Right lobe of liver (tissue), 6 donors: ENCODE measurements at regions not wholly inside any gene's neighbourhood (a gene's known extent, or its start where the extent isn't known, plus 50 kb on each side); places are given as distances from the start of the nearest gene placed in this dataset.

ENCODE experiments used
- ATAC-seq, 4 donors: fragments of 200-7000 bp; cut with Tn5 transposase; one replicate each; pipeline ENCODE4 v1.9.1; 2020; ENCODE audit warnings: mild to moderate bottlenecking in 4 of 4, moderate library complexity in 4 of 4
- DNase-seq, 3 donors: peaks; one replicate each; pipeline ENCODE4 v3.0.0-alpha.2; 2020
- H3K27ac ChIP-seq, 3 donors: fragments of 200-600 bp; one replicate each; pipeline ENCODE4 v1.8.0; 2022
- H3K27me3 ChIP-seq, 2 donors: fragments of 200-600 bp; one replicate each; pipeline ENCODE4 v1.8.0; 2022
- H3K36me3 ChIP-seq, 4 donors: fragments of 200-600 bp; sonication (generic) in 1 of 4; one replicate each; pipeline versions ENCODE4 v1.5.1 to v1.8.0; 2017 to 2022; ENCODE audit warnings: control low read depth in 1 of 4
- H3K4me1 ChIP-seq, 4 donors: fragments of 200-600 bp; sonication (generic) in 1 of 4; one replicate each; pipeline versions ENCODE4 v1.5.1 to v1.8.0; 2017 to 2022; ENCODE audit warnings: control low read depth in 1 of 4
- H3K4me3 ChIP-seq, 3 donors: fragments of 200-600 bp; one replicate each; pipeline ENCODE4 v1.8.0; 2022
- H3K9me3 ChIP-seq, 4 donors: fragments of 200-600 bp; sonication (generic) in 1 of 4; one replicate each; pipeline versions ENCODE4 v1.5.1 to v1.8.0; 2017 to 2022; ENCODE audit warnings: control low read depth in 1 of 4
- CTCF ChIP-seq, 4 donors: fragments of 200-600 bp in 3 of 4; fragments of 450-650 bp in 1 of 4; IDR thresholded peaks; one replicate each; pipeline versions ENCODE4 v1.5.1 to v1.8.0; 2016 to 2022; ENCODE audit warnings: antibody characterized with exemption in 4 of 4, mild to moderate bottlenecking in 2 of 4
- POLR2A ChIP-seq: fragments of 450-650 bp; IDR thresholded peaks from one replicate; pipeline ENCODE4 v1.6.1; 2017; ENCODE audit warnings: antibody characterized with exemption, mild to moderate bottlenecking
- WGBS: methylation state at CpG from one replicate; pipeline ENCODE4 v1.1.6; 2018; ENCODE audit warnings: low coverage, low lambda C conversion rate; ENCODE audit not compliant: insufficient coverage; ENCODE audit errors: missing lambda C conversion rate; 5-methylcytosine and 5-hydroxymethylcytosine counted together
- intact Hi-C, 2 donors: fragments of 100-400 bp; cut with DNase I; formaldehyde crosslinking; loops; one replicate each; pipeline versions ENCODE4 v1.11.2 to v1.14.1; 2022
- donor health status: DM: no; HTN: yes; CAD: no.
- donor health status: DM: no; HTN: no; CAD: no.
- donor health status: DM: no; HTN: no; CAD: no.
- donor health status: DM: no; HTN: yes; CAD: no.
- donor health status: DM: no; HTN: yes; CAD: no.

- no peak overlapping the region for H3K27ac ChIP-seq
- no peak for TF ChIP-seq CTCF (IDR thresholded peaks at IDR 0.05)
- TF ChIP-seq POLR2A, result no peak
- no peaks in the 10 kb centered on the region for H3K27me3 ChIP-seq
- no peaks in the 10 kb centered on the region for H3K36me3 ChIP-seq
- H3K4me3 ChIP-seq, result no peak overlapping the region
- H3K9me3 ChIP-seq, result no peaks in the 10 kb centered on the region
- intact Hi-C loops, result no loop called here
- no peaks in the 10 kb centered on the region for H3K4me1 ChIP-seq
- no peak for ATAC-seq
- DNase-seq, result no peak
- no CpG with 5 or more reads among the region's 5 CpGs for WGBS
These were observed 1231.9 kb downstream of the NLGN4Y start for GRCh38 chrY:15756266-15756665.

- intact Hi-C loops, result no loop called here
- no peaks in the 10 kb centered on the region for H3K4me1 ChIP-seq
- H3K36me3 ChIP-seq, result no peaks in the 10 kb centered on the region
- TF ChIP-seq CTCF (IDR thresholded peaks at IDR 0.05) (no peak), POLR2A (no peak)
- ATAC-seq (no peak), DNase-seq (no peak)
- WGBS, result no CpG with 5 or more reads among the region's 3 CpGs
- no peak overlapping the region for H3K4me3 ChIP-seq
- no peaks in the 10 kb centered on the region for H3K27me3 ChIP-seq
- H3K27ac ChIP-seq, result no peak overlapping the region
- no peaks in the 10 kb centered on the region for H3K9me3 ChIP-seq
These were observed 1249.2 kb downstream of the NLGN4Y start for GRCh38 chrY:15773579-15773978.

- TF ChIP-seq CTCF (IDR thresholded peaks at IDR 0.05) (no peak), POLR2A (no peak)
- H3K4me3 ChIP-seq, result no peak overlapping the region
- no peak for ATAC-seq
- intact Hi-C loops, result no loop called here
- no peaks in the 10 kb centered on the region for H3K27me3 ChIP-seq
- H3K36me3 ChIP-seq, result no peaks in the 10 kb centered on the region
- no peaks in the 10 kb centered on the region for H3K4me1 ChIP-seq
- WGBS, result no CpG with 5 or more reads among the region's 3 CpGs
- H3K9me3 ChIP-seq, result no peaks in the 10 kb centered on the region
- no peak overlapping the region for H3K27ac ChIP-seq
- DNase-seq, result no peak
These were observed 1251.6 kb downstream of the NLGN4Y start for GRCh38 chrY:15775880-15776279.

GRCh38 chrY:15779891-15780290 lies 1255.6 kb downstream of the NLGN4Y start:
- H3K4me3 ChIP-seq, result no peak overlapping the region
- H3K27ac ChIP-seq, result no peak overlapping the region
- intact Hi-C loops, result no loop called here
- ATAC-seq, result no peak
- H3K9me3 ChIP-seq, result no peaks in the 10 kb centered on the region
- H3K4me1 ChIP-seq, result no peaks in the 10 kb centered on the region
- H3K27me3 ChIP-seq, result no peaks in the 10 kb centered on the region
- TF ChIP-seq POLR2A (no peak), CTCF (IDR thresholded peaks at IDR 0.05) (no peak)
- H3K36me3 ChIP-seq, result no peaks in the 10 kb centered on the region
- DNase-seq, result no peak

GRCh38 chrY:15800021-15800420 lies 1275.7 kb downstream of the NLGN4Y start:
- DNase-seq (no peak), ATAC-seq (no peak)
- intact Hi-C loops, result no loop called here
- no peaks in the 10 kb centered on the region for H3K36me3 ChIP-seq
- H3K4me3 ChIP-seq, result no peak overlapping the region
- no CpG with 5 or more reads among the region's 3 CpGs for WGBS
- no peaks in the 10 kb centered on the region for H3K4me1 ChIP-seq
- TF ChIP-seq CTCF (IDR thresholded peaks at IDR 0.05) (no peak), POLR2A (no peak)
- no peak overlapping the region for H3K27ac ChIP-seq
- H3K9me3 ChIP-seq, result no peaks in the 10 kb centered on the region
- H3K27me3 ChIP-seq, result no peaks in the 10 kb centered on the region
